IPS-NIHi11 (cell line): ENCODE measurements at regions not wholly inside any gene's neighbourhood (a gene's known extent, or its start where the extent isn't known, plus 50 kb on each side); places are given as distances from the start of the nearest gene placed in this dataset.
"Not testable (repeated sequence)": the region's sequence is repeated elsewhere in the genome, so short reads cannot be mapped to it uniquely, and the experiment has no call there.

ENCODE experiments used
- DNase-seq: peaks from one replicate; pipeline ENCODE4 v3.0.0; 2012; ENCODE audit warnings: mixed read lengths, low spot score

GRCh38 chr12:131440209-131441059 lies 270.5 kb upstream of the SFSWAP start:
- DNase-seq: not testable (repeated sequence)

- peak; percentile 38 for DNase-seq
Observed at GRCh38 chr12:131441060-131441396, 269.9 kb upstream of the SFSWAP start.

GRCh38 chr12:131441638-131442336 lies 269.1 kb upstream of the SFSWAP start:
- no peak for DNase-seq

- no peak for DNase-seq
Observed at GRCh38 chr12:131442337-131442918, 268.5 kb upstream of the SFSWAP start.

GRCh38 chr12:131443019-131444000 lies 267.6 kb upstream of the SFSWAP start:
- no peak for DNase-seq

GRCh38 chr12:131444220-131445164 lies 266.4 kb upstream of the SFSWAP start:
- no peak for DNase-seq

GRCh38 chr12:131445184-131445774 lies 265.6 kb upstream of the SFSWAP start:
- DNase-seq: no peak

GRCh38 chr12:131445795-131446194 lies 265.1 kb upstream of the SFSWAP start:
- no peak for DNase-seq

GRCh38 chr12:131447636-131448035 lies 263.3 kb upstream of the SFSWAP start:
- DNase-seq: not testable (repeated sequence)

- no peak for DNase-seq
Observed at GRCh38 chr12:131448254-131448795, 262.6 kb upstream of the SFSWAP start.

GRCh38 chr12:131449027-131449426 lies 261.9 kb upstream of the SFSWAP start:
- no peak for DNase-seq

- peak; percentile 78 for DNase-seq
Observed at GRCh38 chr12:131452444-131452860, 258.4 kb upstream of the SFSWAP start.

GRCh38 chr12:131454418-131455217 lies 256.3 kb upstream of the SFSWAP start:
- DNase-seq: peak; percentile 81

- no peak for DNase-seq
Observed at GRCh38 chr12:131455218-131455506, 255.7 kb upstream of the SFSWAP start.

- DNase-seq: no peak
Observed at GRCh38 chr12:131455581-131456110, 255.2 kb upstream of the SFSWAP start.

GRCh38 chr12:131456301-131457027 lies 254.4 kb upstream of the SFSWAP start:
- DNase-seq: no peak

- no peak for DNase-seq
Observed at GRCh38 chr12:131457028-131457310, 253.9 kb upstream of the SFSWAP start.

GRCh38 chr12:131457331-131458047 lies 253.4 kb upstream of the SFSWAP start:
- no peak for DNase-seq
